MCF 10A (cell line): ENCODE measurements at regions not wholly inside any gene's neighbourhood (a gene's known extent, or its start where the extent isn't known, plus 50 kb on each side); places are given as distances from the start of the nearest gene placed in this dataset.

Source experiments
- BruUV-seq: library from RNA; stranded (reverse); fragments of 400-500 nt; replicated peaks from 2 replicates; lab custom pipeline; 2021; lab: Mats Ljungman, UMichigan
- CTCF ChIA-PET: fragments of 300-600 bp; sonication (Branson Sonifier 250); formaldehyde crosslinking; extraction: SDS; loops from one replicate; lab custom pipeline; 2021; ENCODE audit warnings: antibody characterized with exemption, inconsistent platforms; lab: Yijun Ruan, JAX
- POLR2A ChIA-PET: fragments of 300-600, 350-650 bp; sonication (Branson Sonifier 250); formaldehyde crosslinking; extraction: SDS; loops from one replicate; lab custom pipeline; 2020; ENCODE audit warnings: antibody characterized with exemption, inconsistent platforms; lab: Yijun Ruan, JAX
- DNase-seq: peaks from one replicate; pipeline ENCODE4 v3.0.0-alpha.2; 2018; ENCODE audit not compliant: unreplicated experiment
- H3K27ac Mint-ChIP-seq: one replicate; pipeline ENCODE4 v1.8.0; 2022; ENCODE audit warnings: mild to moderate bottlenecking, low read depth, mixed read lengths; ENCODE audit not compliant: unreplicated experiment
- H3K27me3 Mint-ChIP-seq: one replicate; pipeline ENCODE4 v1.8.0; 2022; ENCODE audit warnings: mixed read lengths; ENCODE audit not compliant: insufficient read depth, unreplicated experiment
- H3K36me3 Mint-ChIP-seq: one replicate; pipeline ENCODE4 v1.8.0; 2022; ENCODE audit warnings: mild to moderate bottlenecking, moderate library complexity, mixed read lengths; ENCODE audit not compliant: insufficient read depth, unreplicated experiment
- H3K4me1 Mint-ChIP-seq: one replicate; pipeline ENCODE4 v1.8.0; 2022; ENCODE audit warnings: mixed read lengths; ENCODE audit not compliant: insufficient read depth, unreplicated experiment
- H3K4me3 Mint-ChIP-seq: one replicate; pipeline ENCODE4 v1.8.0; 2022; ENCODE audit warnings: mild to moderate bottlenecking, moderate library complexity, mixed read lengths; ENCODE audit not compliant: unreplicated experiment
- H3K9me3 Mint-ChIP-seq: one replicate; pipeline ENCODE4 v1.8.0; 2022; ENCODE audit warnings: mixed read lengths; ENCODE audit not compliant: unreplicated experiment
- intact Hi-C: fragments of 100-400 bp; cut with micrococcal nuclease; formaldehyde crosslinking; loops from 2 replicates; pipeline ENCODE4 v1.14.1; 2022
- TF ChIP-seq, protein P1 (sequence below): fragments of 200-600 bp; IDR thresholded peaks from one replicate; pipeline ENCODE4 v1.8.0; 2022; ENCODE audit warnings: antibody characterized with exemption, mild to moderate bottlenecking; ENCODE audit not compliant: unreplicated experiment

- peaks cover 10% of the 10 kb centered on the region for H3K9me3 Mint-ChIP-seq
- ChIA-PET POLR2A (interaction anchor here (0.6 to 4.2 kb wide), 6 partner anchors 9 to 91 kb away, joined by 3 to 25 read pairs (median 3); no protein-coding TSS in a partner anchor), CTCF (interaction anchor here (0.8 kb wide), 1 partner anchor 38 kb away, joined by 3 read pairs; no protein-coding TSS in a partner anchor)
- no TSS peak for BruUV-seq
- H3K4me1 Mint-ChIP-seq: peaks cover 12% of the 10 kb centered on the region
- H3K4me3 Mint-ChIP-seq: no peak overlapping the region
- H3K36me3 Mint-ChIP-seq: no peaks in the 10 kb centered on the region
- no peaks in the 10 kb centered on the region for H3K27me3 Mint-ChIP-seq
- TF ChIP-seq, protein P1, sequence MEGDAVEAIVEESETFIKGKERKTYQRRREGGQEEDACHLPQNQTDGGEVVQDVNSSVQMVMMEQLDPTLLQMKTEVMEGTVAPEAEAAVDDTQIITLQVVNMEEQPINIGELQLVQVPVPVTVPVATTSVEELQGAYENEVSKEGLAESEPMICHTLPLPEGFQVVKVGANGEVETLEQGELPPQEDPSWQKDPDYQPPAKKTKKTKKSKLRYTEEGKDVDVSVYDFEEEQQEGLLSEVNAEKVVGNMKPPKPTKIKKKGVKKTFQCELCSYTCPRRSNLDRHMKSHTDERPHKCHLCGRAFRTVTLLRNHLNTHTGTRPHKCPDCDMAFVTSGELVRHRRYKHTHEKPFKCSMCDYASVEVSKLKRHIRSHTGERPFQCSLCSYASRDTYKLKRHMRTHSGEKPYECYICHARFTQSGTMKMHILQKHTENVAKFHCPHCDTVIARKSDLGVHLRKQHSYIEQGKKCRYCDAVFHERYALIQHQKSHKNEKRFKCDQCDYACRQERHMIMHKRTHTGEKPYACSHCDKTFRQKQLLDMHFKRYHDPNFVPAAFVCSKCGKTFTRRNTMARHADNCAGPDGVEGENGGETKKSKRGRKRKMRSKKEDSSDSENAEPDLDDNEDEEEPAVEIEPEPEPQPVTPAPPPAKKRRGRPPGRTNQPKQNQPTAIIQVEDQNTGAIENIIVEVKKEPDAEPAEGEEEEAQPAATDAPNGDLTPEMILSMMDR: no peak
- intact Hi-C loops: no loop called here
- peak overlapping the region; percentile 78 for H3K27ac Mint-ChIP-seq
- peak; percentile 71 for DNase-seq
Measured at GRCh38 chr10:8721650-8722049, 667.2 kb downstream of the GATA3 start.

GRCh38 chr10:8722835-8723234, 668.3 kb downstream of the GATA3 start:
- Mint-ChIP-seq H3K36me3 (no peaks in the 10 kb centered on the region), H3K9me3 (peaks cover 10% of the 10 kb centered on the region), H3K27me3 (no peaks in the 10 kb centered on the region), H3K4me1 (peaks cover 12% of the 10 kb centered on the region), H3K4me3 (no peak overlapping the region), H3K27ac (no peak overlapping the region)
- BruUV-seq: no TSS peak
- ChIA-PET CTCF (no interaction called here), POLR2A (interaction anchor here (0.7 to 4.2 kb wide), 2 partner anchors 15 to 330 kb away, joined by 3 to 25 read pairs; no protein-coding TSS in a partner anchor)
- DNase-seq: no peak
- intact Hi-C loops: no loop called here
- TF ChIP-seq, protein P1: no peak

DNA sequence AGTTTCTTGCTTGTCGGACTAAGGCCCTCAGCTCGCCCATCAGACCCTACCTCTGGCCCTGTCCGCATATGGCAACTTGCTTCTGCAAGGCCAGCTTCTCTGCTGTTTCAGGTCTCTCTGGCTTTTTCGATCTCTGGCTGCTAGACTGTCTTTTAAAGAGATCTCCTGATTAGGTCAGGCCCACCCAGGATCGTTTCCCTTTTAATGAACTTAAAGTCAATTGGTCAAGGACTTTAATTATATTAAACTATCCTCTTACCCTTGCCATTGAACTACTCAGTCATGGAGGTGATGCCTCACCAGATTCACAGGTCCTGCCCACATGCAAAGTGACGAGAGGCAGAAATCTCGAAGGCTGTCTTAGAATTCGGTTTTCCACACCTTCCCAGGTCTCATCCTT, 670.9 kb downstream of the GATA3 start:
- POLR2A ChIA-PET: no interaction called here
- intact Hi-C loops: no loop called here
- CTCF ChIA-PET: no interaction called here
- no peak for DNase-seq
- BruUV-seq: no TSS peak
- H3K27ac Mint-ChIP-seq: no peak overlapping the region
- TF ChIP-seq, protein P1: no peak
- no peaks in the 10 kb centered on the region for H3K36me3 Mint-ChIP-seq
- H3K9me3 Mint-ChIP-seq: no peaks in the 10 kb centered on the region
- peaks cover 12% of the 10 kb centered on the region for H3K4me1 Mint-ChIP-seq
- no peaks in the 10 kb centered on the region for H3K27me3 Mint-ChIP-seq
- H3K4me3 Mint-ChIP-seq: no peak overlapping the region

DNA sequence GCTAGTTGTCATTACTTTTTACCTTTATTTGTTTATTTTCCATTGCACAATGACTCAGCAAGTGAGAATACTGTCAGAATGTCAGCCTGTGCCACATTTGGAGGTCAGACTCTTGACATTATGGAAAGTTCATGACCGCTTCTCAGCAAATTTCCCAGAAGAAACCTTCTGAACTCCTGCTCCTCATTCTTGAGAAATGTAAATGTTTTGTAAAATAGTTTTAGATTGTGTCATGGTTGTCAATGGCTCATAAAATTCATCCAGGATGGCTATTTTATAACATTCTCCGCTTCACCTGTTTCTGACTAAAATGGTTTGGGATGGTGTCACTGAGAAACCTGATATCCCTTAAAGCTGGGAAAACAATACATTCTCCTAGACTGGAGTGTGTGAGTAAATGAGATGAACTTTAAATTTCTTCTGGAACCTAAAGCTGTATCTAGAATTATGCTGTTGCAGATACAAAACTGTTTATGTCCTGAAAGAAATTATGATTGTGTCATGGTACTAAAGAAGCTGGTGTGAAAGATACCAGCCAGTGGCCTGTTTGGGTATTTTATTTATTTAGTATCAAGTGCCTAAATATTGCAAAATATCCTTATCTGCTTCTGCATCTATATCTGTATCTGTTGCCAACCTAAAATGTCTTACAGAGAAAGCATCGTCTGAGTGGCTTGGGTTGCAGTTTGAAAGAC, 671.7 kb downstream of the GATA3 start:
- TF ChIP-seq, protein P1: no peak
- H3K9me3 Mint-ChIP-seq: no peaks in the 10 kb centered on the region
- no peak overlapping the region for H3K27ac Mint-ChIP-seq
- DNase-seq: peak; percentile 70
- no TSS peak for BruUV-seq
- ChIA-PET CTCF (interaction anchor here (0.6 kb wide), 2 partner anchors 15 to 655 kb away, joined by 3 read pairs; no protein-coding TSS in a partner anchor), POLR2A (interaction anchor here (1.0 to 1.3 kb wide), 2 partner anchors 20 to 63 kb away, joined by 3 to 4 read pairs; no protein-coding TSS in a partner anchor)
- intact Hi-C loops: no loop called here
- peaks cover 12% of the 10 kb centered on the region for H3K4me1 Mint-ChIP-seq
- H3K27me3 Mint-ChIP-seq: no peaks in the 10 kb centered on the region
- H3K36me3 Mint-ChIP-seq: no peaks in the 10 kb centered on the region
- no peak overlapping the region for H3K4me3 Mint-ChIP-seq
